MM.1S (cell line): ENCODE measurements at regions not wholly inside any gene's neighbourhood (a gene's known extent, or its start where the extent isn't known, plus 50 kb on each side); places are given as distances from the start of the nearest gene placed in this dataset.

ENCODE experiments used
- CTCF ChIP-seq: fragments of 300-600 bp; sonication (generic); IDR thresholded peaks from 2 replicates; pipeline ENCODE4 v1.5.1; 2016; ENCODE audit warnings: antibody characterized with exemption, low read length, mixed read lengths
- EZH2 ChIP-seq: fragments of 300-600 bp; sonication (generic); optimal IDR thresholded peaks from 2 replicates; pipeline ENCODE3; 2017; ENCODE audit warnings: low read depth, mild to moderate bottlenecking, antibody characterized with exemption, low read length, mixed read lengths
- EZH2phosphoT487 ChIP-seq: fragments of 300-600 bp; sonication (generic); IDR thresholded peaks from 2 replicates; pipeline ENCODE4 v1.6.1; 2018; ENCODE audit warnings: antibody characterized with exemption, low read length

- TF ChIP-seq CTCF, result no peak
- no peak for TF ChIP-seq EZH2phosphoT487
- TF ChIP-seq EZH2, result no peak
Observed at GRCh38 chr4:153939570-153939969, 150.7 kb upstream of the SFRP2 start.
